A549 (cell line): ENCODE measurements at regions not wholly inside any gene's neighbourhood (a gene's known extent, or its start where the extent isn't known, plus 50 kb on each side); places are given as distances from the start of the nearest gene placed in this dataset.
A peak's percentile ranks its signal among the peaks of the same experiment; 100 is the strongest.
"Not testable (repeated sequence)": the region's sequence is repeated elsewhere in the genome, so short reads cannot be mapped to it uniquely, and the experiment has no call there.

Experiments used
- CBX2 ChIP-seq: fragments of 200-600 bp; sonication (generic); IDR thresholded peaks from 2 replicates; pipeline ENCODE4 v1.6.1; 2016; ENCODE audit warnings: low read depth, mild to moderate bottlenecking, borderline replicate concordance
- CHD2 ChIP-seq: fragments of 150-350 bp; IDR thresholded peaks from 2 replicates; pipeline ENCODE4 v1.6.1; 2014; ENCODE audit warnings: low read length; ENCODE audit not compliant: partially characterized antibody
- CTCF ChIP-seq: fragments of >200 bp; sonication (Bioruptor Twin); formaldehyde crosslinking; IDR thresholded peaks from 3 replicates; pipeline ENCODE4 v1.5.1; 2016
- HOXA7 ChIP-seq: fragments of 250-450 bp; sonication (Bioruptor Pico); IDR thresholded peaks from 2 replicates; pipeline ENCODE4 v1.5.0; 2020; ENCODE audit warnings: mild to moderate bottlenecking, moderate library complexity
- MAFK ChIP-seq: fragments of 450-650 bp; IDR thresholded peaks from 2 replicates; pipeline ENCODE4 v1.6.1; 2014; ENCODE audit not compliant: partially characterized antibody
- MAZ ChIP-seq: fragments of 150-350 bp; IDR thresholded peaks from 2 replicates; pipeline ENCODE4 v1.6.1; 2014; ENCODE audit warnings: antibody characterized with exemption, low read depth, low read length, borderline replicate concordance
- POLR2A ChIP-seq: IDR thresholded peaks from 2 replicates; pipeline ENCODE4 v1.6.1; 2012; ENCODE audit warnings: mild to moderate bottlenecking, low read length
- RAD21 ChIP-seq, 2 experiments: fragments of >200 bp in 1 of 2; sonication (Bioruptor Twin) in 1 of 2; formaldehyde crosslinking in 1 of 2; IDR thresholded peaks in 1 of 2; conservative IDR thresholded peaks in 1 of 2; 2 replicates in 1 of 2; 3 replicates in 1 of 2; pipeline ENCODE4 v1.6.1; 2012 to 2018; ENCODE audit warnings: inconsistent platforms in 1 of 2
- RCOR1 ChIP-seq: fragments of 150-350 bp; IDR thresholded peaks from 2 replicates; pipeline ENCODE4 v1.6.1; 2014; ENCODE audit warnings: antibody characterized with exemption, low read length, low read depth
- SMC3 ChIP-seq: fragments of >200 bp; sonication (Bioruptor Twin); formaldehyde crosslinking; IDR thresholded peaks from 3 replicates; pipeline ENCODE4 v1.6.1; 2018; ENCODE audit warnings: inconsistent platforms
- TF ChIP-seq, protein P1 (sequence below): fragments of 450-650 bp; IDR thresholded peaks from 2 replicates; pipeline ENCODE4 v1.6.1; 2014; ENCODE audit warnings: antibody characterized with exemption

DNA sequence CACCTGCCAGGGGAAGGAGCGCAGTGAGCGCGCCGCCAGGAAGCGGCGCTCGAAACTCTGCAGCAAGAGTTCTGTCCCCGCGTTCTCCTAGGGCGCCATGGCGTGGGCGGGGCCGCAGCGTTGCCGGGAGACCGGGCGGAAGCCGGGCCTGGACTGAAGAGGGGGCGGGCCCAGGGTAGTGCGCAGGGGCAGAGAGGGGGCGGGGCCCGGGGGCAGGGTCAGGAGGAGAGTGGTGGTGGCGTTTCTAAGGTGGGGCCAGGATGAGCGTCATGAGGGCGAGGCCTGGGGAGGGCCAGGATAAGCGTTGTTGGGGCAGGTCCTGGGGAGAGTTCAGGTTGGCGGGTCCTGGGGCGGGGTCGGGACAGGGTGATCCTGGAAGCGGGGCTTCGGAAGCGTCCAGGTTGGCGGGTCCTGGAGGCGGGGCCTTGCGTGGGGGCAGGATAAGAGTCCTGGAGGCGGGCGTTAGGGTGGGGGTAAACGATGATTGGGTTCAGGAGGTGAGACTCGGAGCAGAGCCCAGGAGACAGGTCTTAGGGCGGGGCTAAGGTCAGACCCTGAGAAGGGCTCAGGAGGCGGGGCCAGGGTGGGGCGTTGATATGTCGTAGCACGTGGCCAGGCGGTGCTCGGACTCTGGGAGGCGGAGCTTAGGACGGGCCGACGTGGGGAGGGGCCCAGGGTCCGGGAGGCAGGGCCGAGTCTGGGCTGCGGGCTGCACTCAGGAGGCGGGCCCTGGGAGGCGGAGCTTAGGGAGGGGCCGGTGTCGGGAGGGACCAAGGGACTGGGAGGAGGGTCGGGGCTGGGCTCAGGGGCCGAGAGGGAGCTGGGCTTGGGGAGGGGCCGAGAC, 189.4 kb downstream of the ADRA2C start:
- not testable (repeated sequence) for TF ChIP-seq RAD21 (conservative IDR thresholded peaks at IDR 0.05 in 1 of 2, IDR thresholded peaks at IDR 0.05 in 1 of 2); CBX2; CTCF; RCOR1; MAFK; CHD2; HOXA7 (CRISPR knock-in tag); SMC3; MAZ
- peak; percentile 32; the same call in 1 of the 2 replicates for TF ChIP-seq POLR2A
- TF ChIP-seq, protein P1, sequence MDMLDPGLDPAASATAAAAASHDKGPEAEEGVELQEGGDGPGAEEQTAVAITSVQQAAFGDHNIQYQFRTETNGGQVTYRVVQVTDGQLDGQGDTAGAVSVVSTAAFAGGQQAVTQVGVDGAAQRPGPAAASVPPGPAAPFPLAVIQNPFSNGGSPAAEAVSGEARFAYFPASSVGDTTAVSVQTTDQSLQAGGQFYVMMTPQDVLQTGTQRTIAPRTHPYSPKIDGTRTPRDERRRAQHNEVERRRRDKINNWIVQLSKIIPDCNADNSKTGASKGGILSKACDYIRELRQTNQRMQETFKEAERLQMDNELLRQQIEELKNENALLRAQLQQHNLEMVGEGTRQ, result not testable (repeated sequence)
